NCI-H1930 (cell line): ENCODE measurements at regions not wholly inside any gene's neighbourhood (a gene's known extent, or its start where the extent isn't known, plus 50 kb on each side); places are given as distances from the start of the nearest gene placed in this dataset.
"Not testable (repeated sequence)": the region's sequence is repeated elsewhere in the genome, so short reads cannot be mapped to it uniquely, and the experiment has no call there.

Experiments used
- DNase-seq, 2 experiments: peaks; one replicate each; lab custom pipeline; 2025; lab: John Stamatoyannopoulos, UW

DNA sequence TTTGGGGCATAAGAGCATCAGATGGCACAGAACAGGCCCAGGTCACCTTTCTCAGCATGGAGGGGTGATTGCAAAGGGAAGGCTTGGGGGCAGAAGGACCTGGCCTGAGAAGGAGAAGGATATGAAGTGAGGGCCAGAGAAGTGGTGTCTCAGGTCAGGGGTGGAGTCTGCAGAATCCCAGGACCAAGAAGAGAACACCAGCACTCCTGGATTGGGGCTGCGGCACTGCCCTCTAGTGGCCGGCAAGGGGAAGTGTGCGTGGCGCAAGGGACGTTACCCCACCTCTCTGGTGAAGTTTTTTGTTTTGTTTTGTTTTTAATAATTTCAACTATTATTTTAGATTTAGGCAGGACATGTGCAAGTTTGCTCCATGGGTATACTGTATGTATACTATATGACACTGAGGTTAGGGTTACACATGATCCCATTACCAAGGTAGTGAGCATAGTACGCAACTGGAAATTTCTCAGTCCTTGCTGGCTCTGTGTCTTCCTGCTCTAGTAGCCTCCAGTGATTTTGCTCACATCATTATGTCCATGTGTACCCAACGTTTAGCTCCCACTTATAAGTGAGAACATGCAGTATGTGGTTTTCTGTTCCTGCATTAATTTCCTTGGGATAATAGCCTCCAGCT is 1548.6 kb downstream of the EFNA5 start:
- no peak for DNase-seq

DNA sequence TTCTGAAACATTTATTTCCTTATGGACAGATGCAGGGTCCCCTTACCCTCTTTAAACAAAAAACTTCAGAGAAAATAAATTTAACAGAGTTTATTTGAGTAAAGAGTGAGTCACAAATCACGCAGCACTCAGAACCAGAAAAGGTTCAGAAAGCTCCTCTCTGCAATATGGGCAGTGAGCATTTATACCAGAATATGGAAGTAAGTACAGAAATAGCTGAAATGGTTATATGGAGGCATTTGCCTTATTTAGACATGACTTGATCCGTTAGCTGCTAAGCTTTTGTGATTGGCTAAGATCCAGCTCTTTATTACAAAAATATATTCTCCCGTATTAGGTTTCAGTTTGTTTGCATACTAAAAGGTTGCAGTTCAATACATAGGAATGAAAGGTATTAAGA is 1554.1 kb downstream of the EFNA5 start:
- no peak for DNase-seq

DNA sequence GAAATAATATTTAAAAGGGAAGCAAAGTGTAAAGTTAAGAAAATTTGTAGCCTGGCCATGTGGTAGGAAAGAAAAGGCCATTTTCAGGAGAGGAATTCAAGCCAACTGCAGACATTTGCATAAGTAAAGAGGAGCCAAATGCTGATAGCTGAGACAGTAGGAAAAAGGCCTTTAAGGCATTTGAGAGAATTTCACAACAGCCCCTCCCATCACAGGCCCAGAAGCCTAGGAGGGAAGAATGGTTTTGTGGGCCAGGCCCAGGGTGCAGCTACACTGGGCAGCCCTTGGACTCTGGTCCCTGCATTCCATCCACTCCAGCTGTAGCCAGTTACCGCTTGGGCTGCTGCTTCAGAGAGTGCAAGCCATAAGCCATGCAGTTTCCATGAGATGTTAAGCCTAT is 1556.8 kb downstream of the EFNA5 start:
- no peak for DNase-seq

DNA sequence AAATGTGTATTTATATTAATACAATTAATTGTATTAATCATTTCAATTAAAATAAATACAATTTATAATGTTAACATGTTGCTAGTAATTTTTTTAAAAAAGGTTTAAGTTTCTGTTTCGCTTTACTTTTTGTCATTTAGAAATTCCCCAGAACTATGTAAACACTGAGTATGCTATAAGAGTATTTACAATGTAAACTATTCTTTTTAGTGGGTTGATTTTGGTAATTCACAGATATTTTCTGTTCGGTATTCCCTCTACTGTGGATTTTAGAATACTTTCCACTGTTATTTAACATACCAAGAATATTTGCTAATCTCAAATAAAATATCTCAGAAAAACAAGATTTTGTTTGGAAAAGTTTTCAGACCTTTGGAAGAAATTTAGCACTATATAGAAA is 1564.4 kb downstream of the EFNA5 start:
- DNase-seq: no peak

DNA sequence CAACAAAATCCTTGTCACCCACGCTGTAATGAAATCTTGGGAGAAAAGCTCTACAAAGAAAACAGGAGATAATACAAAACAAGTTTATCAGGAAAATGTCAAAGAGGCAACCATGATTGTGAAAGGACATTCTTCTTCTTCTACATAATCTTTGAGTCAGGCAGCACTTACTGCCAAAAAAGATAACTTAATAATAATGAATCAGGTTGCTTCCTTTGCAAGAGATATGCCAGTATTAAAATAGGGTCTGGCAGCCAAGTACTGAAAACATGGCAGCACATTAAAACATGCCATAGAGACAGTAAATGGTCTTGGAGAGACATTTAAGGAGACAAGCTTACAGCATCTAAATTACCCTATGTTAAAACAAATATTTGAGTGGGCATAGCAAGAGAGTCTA is 1573.4 kb downstream of the EFNA5 start:
- DNase-seq: no peak

DNA sequence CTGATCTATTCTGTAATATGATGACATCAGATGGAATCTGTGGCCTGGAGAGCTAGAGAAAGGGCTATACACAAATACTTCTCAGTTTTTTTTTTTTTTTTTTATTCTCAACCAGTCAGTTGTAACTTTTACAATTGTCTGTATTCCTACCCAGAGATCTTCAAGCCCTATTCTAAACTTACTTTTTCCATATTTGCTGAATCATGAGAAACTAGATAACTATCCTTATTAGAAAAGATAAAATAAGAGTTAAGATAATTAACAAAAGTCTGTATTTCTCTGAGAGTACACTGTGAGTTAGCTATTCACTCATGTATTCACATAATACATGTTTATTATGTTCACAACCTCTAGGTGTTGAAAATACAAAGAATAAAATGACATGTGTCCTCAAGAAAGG is 1575.9 kb downstream of the EFNA5 start:
- no peak for DNase-seq

DNA sequence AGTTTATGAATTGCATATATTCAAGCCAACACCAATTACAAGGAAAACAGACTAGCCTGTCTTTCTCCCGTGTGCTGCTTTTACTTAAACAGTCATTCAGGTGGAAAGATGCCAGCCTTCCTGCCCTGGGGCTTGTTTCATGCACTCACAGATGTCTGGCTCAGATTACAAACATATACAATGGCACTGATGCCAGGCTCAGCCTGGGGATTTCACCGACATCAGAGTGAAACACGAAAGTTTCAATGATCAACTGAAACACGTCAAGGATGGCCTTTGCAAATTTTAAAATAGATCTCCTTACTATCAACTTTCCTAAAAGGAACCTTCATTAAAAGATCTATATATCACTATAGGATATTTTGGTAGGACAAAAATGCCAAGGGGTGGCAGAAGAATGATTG is 1576.5 kb downstream of the EFNA5 start:
- DNase-seq: peak in 1 of 2 experiments; percentile 1

DNA sequence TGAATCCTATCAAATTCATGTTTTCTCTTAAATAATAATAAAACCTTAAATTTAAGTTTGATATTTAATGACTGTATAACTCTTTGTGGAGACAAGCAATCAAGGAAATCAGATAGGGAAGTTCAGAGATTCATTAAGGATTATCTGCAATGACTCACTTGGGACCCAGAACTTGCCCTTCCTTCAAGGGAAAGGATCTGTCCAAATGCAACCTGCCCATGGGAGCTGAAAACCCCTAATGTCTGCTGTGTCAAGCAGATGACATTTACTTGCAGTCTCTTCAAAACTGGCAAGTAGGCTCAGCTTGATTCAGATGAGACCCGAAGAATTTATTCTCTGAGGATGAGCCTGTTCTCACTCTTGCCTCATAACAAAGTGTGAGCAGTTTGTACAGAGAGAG is 1577.6 kb downstream of the EFNA5 start:
- DNase-seq: no peak

DNA sequence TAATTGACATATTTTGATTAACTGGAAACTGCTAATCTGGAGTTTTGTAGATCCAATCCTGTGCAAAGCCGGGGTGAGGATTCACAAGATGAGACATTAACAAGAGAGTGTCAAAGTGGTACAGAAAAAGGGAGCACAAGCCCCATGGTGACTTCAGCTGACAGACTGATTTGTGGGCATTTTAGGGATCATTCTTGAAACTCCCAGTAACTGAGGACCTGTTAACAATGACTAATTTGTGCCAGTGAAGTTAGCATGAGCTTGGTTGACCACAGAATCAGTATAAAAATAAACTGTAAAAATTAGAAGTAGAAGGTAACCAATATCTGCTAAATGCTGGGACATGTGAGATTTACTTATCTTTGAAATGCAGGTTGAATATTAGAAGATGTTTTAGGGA is 1578.3 kb downstream of the EFNA5 start:
- DNase-seq: no peak

DNA sequence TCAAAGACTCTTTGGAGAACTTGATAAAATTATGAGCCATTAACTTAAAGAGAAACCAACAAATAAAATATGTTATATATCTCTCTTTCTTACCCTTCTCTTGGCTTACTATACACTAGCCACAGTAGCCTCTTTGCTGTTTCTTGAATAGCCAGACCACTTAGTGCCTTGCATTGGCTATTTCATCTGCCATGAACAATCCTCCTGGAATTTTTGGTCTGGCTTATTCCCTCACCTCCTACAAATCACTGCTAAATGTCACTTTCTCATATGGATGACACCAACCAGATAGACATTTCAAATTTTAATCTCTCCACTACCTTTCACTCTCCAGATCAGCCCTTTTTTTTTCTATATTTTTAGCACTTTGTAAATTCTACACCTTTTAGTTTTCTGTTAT is 1581.7 kb downstream of the EFNA5 start:
- no peak for DNase-seq

DNA sequence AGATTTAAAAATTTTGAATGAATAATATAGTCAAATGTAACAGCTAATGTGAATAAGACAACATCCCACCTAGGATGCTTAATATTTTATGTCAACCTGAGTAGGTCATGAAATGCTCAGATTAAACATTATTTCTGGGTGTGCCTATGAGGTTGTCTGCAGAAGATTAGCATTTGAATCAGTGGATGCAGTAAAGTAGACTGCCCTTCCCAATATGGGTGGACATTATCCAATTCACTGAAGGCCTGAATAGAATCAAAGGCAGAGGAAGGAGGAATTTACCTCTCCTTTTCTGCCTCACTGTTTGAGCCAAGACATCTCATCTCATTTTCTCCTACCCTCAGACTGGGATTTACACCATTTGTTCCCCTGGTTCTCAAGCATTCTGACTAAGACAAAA is 1582.3 kb downstream of the EFNA5 start:
- DNase-seq: no peak

DNA sequence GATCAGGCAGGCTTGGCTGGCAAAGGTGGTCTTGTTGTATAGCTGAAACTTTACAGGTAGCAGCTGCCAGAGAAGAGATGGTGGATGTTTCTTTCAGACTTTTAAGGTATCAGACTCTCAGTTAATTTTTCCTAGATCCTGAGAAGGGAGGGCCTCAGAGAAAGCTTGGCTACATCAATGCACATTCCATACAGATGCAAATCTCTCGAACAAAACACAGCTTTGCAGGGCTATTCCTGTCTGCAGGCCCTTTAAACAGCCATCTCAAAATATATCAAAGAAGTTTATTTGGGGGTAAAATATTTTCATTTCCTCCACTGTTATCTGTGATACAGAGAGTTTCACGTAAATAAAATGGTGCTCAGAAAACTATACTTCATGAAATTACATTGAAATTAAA is 1584.4 kb downstream of the EFNA5 start:
- no peak for DNase-seq

DNA sequence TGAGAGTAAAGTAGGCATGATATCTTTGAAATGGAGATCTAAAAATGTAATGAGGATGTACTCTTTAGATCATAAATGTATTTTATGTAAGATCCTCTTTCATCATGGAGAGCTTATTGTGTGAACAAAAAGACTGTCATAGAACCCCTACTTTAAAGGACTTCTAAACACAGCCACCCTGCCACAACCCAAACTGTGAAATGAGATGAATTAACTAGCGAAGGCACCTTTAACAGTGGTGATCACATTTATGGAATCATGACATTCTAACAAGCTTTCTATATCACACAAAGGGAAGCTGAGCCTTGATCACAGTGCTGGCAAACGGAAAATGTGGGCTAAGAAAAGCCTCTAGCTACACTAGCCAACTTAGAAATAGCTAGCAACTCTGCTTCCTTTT is 1585.2 kb downstream of the EFNA5 start:
- no peak for DNase-seq

DNA sequence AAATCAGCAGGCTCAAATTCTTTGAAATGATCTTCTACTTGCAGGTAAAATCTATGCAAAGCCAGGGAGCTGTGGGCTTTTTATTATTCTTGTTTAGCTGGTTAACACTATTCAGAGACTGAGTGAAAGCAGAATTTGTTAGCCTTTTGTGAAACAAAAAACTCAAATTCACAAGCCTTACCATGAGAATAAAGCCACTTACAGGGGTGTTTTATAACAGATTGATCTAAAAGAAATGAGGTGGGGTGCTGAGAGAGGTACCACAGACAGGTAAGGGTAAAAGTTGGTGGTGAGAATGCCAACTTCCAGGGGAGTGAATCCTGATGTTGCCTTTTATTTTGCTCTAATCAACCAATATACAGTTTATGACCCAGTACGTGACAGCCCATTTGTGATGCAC is 1585.6 kb downstream of the EFNA5 start:
- DNase-seq: no peak

DNA sequence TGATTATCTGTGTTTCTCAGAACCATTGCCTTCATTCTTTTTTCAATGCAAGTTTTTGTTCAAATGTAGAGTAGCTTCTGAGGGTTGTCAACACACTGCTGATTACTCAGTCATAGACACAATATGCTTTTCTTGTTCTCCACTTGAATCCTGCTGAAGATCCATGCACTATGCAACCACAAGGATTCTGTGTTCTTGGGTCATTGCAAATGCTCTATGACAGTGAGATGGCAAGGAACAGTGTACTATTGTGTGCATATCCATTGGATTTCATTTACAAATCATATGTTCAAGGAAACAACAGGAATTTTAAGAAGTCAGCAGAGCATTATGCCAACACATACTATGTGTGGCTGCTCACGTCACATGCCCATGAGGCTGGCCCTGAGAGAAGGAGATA is 1590.2 kb downstream of the EFNA5 start:
- no peak for DNase-seq

DNA sequence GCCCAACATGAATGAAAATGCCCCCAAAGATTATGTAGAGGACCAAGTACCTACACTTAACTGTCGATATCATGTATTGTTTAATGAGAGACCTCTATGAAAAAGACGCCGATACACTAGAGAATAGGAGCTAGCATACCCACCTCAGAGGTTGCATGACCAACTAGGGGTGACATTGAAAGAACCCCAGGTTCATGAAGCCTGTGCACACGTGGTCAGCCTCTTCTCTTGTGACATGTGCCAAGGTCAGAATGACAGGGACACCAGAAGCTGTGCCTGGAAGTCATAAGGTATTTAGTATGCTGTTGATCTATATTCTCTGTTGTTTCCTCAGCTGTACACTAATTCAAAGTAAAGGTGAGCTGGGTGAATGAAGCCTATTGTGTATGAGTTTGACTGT is 1594.1 kb downstream of the EFNA5 start:
- no peak for DNase-seq

DNA sequence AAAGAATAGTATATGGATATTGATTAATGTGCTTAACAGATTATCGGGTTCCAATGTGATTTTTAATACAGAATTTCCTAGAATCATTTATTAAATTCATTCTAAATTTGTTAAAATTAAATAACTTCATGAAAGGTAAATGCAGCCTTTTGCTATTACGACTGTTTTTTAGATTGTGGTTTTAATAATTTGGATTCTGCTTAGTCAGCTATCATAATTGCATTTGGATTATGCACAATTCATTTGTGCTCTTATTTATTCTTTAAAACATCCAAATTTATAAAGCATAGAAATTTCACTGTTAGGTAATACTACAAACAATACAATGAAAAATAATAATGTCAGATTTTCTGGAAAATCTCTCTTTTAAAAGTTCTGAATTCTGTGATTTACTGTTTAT is 1598.5 kb downstream of the EFNA5 start:
- no peak for DNase-seq

DNA sequence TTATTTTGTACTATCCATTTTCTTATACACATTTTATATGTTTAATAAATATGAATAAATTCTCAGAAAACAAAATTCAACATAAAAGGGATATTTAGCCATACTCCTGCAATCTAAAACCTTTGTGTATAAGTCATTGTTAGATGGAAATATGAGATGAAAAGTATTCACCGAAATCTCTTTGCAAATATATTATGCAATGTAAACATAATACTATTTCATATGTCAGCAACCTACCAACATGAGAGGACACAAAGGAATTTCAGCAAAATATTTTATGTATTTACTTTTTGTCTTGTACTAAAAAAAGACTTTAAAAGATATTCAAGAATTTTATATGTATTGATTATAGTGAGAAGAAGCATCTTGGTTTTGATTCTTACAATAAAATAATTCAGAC is 1623.4 kb downstream of the EFNA5 start:
- DNase-seq: no peak

DNA sequence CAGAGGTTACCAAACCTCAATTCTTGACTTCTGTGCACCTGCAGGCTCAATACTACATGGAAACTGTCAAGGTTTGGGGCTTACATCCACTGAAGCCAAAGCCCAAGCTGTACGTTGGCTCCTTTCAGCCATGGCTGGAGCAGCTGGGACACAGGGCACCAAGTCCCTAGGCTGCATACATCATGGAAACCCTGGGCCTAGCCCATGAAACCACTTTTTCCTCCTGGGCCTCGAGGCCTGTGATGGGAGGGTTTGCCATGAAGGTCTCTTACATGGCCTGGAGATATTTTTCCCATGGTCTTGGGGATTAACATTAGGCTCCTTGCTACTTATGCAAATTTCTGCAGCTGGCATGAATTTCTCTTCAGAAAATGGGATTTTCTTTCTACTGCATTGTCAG is 1638.7 kb downstream of the EFNA5 start:
- DNase-seq: not testable (repeated sequence)

DNA sequence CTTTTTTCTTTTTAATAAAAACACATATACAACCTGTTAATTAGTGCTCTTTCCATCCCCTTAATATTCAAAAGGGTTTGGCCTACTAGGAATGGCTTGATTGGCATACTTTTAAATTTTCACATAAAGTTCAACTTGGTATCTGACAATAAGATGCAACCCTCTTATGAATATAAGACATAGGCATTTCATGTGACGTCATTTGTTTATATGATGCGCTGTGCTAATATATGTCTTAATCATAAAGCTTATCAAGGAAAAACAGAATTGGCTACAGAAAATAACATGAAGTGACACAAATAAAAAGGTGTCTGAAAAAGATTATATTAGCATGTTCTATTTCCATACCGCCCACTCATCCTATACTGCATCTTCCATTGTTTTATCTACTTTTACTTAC is 1642.4 kb downstream of the EFNA5 start:
- DNase-seq: no peak

DNA sequence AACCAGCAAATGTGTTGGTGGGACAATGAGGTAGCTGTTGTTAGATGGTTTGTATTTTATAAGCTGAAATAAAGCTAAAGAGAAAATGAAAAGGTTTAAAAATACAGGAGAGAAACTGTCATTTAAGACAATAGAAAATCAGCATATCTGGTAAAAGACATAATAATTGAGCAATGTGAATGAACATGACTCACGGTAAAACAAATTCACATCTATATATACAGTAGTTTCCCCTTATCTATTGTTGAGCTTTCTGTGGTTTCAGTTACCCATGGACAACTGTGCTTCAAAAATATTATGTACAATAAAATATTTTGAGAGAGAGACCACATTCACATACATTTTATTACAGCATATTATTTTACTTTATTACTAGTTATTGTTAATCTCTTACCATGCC is 1649.8 kb downstream of the EFNA5 start:
- no peak for DNase-seq

DNA sequence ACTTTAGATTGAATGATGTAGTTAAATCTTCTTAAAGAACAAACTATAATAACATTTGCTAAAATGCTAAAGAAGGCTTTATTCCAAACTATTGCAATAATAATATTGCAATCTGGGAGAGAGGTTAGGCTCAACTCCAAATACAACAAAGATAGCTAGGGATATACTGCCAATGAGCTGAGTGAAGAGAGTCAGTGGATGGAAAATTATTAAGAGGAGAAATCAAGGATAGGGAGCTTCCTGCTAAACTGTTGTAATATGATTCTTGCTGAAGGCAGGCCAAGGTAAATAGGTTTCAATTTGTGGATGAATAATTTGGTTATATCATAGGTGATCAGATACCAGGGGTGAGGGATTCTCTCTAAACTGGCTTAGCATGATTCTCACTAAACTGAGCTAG is 1651.5 kb downstream of the EFNA5 start:
- DNase-seq: no peak

DNA sequence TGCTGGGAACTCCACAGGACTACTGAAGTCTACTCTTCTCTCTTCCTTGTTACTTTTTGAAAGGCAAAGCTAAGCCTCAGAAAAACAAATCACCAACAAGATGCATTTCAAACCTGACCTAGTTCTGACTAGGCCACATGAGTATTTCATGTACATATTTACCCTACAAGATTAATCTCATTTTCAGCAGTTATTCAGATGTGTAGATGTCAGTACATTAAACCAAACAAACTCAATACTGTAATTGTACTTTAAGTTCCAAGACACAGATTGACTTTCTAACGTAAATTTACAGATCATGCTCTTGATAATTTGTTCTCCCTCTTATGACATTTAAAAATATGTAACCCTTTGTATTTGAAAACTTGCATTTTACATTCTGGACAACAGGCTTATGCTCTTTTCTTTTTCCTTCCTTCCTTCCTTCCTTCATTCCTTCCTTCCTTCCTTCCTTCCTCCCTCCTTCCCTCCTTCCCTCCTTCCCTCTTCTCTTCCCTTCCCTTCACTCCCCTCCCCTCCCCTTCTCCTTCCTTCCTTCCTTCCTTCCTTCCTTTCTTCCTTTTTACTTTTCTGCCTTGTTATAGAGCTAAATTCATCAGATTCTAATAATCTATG is 1653.4 kb downstream of the EFNA5 start:
- DNase-seq: no peak

DNA sequence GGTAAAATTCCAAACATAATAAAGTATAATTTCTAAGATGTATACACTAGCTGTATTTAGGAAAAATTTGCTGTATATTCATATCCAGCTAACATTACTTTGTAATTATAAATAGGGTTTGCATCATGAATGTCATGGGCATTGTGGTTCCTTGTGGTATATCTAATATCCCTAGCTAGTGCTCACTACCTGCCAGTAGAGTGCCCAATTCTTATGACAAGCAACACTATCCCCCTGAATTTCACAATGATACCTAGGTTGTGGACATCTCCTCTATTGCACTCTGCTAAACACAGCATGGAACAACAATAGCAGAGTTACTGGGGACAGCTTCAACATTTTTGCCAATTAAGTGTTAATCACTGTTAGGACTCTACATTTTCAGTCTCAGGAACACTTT is 1656.5 kb downstream of the EFNA5 start:
- DNase-seq: no peak
